ENCODE measurements at regions not wholly inside any gene's neighbourhood (a gene's known extent, or its start where the extent isn't known, plus 50 kb on each side); places are given as distances from the start of the nearest gene placed in this dataset.

GRCh38 chr2:84144345-84144744, 314.7 kb downstream of the SUCLG1 start:
- TF ChIP-seq ZNF560 (tag by site-specific recombination; IDR thresholded peaks at IDR 0.05; ENCODE audit: borderline replicate concordance): no peak
- TF ChIP-seq ZNF18 (tag by site-specific recombination; IDR thresholded peaks at IDR 0.05): no peak
- TF ChIP-seq ZNF561 (tag by site-specific recombination; IDR thresholded peaks at IDR 0.05; ENCODE audit: borderline replicate concordance): no peak

All from HEK293 (cell line).